Activated T-cell treated with anti-CD3 and anti-CD28 coated beads, Interleukin-2, amount 50 U/mL, for 48 hours (primary cell): ENCODE measurements at regions not wholly inside any gene's neighbourhood (a gene's known extent, or its start where the extent isn't known, plus 50 kb on each side); places are given as distances from the start of the nearest gene placed in this dataset.
"Not testable (repeated sequence)": the region's sequence is repeated elsewhere in the genome, so short reads cannot be mapped to it uniquely, and the experiment has no call there.

Experiments used
- DNase-seq, 2 experiments: peaks; one replicate each; pipeline ENCODE4 v3.0.0-alpha.2; 2020

DNA sequence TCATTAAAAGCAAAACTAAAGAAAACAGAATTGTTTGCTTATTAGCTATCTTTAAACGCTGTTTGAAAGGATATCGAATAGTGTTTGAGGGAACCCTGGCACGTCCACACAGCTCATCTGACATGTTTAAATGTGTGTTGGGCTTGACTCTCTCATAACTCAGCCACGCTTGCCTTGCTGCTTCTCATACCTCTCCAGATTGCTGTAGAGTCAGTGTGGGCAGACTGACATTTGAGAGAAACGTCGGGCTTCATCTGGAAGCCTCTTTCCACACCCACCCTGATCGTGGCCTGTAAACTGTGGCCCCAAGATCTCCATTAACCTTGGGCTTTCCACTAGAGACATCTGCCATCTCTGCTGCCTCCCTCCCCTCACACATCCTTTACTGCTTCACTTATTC, 226.4 kb upstream of the PLGLB2 start:
- not testable (repeated sequence) for DNase-seq

- not testable (repeated sequence) for DNase-seq
Measured at GRCh38 chr2:87524619-87525188, 223.2 kb upstream of the PLGLB2 start.

GRCh38 chr2:87525497-87525991, 222.3 kb upstream of the PLGLB2 start:
- not testable (repeated sequence) for DNase-seq

DNA sequence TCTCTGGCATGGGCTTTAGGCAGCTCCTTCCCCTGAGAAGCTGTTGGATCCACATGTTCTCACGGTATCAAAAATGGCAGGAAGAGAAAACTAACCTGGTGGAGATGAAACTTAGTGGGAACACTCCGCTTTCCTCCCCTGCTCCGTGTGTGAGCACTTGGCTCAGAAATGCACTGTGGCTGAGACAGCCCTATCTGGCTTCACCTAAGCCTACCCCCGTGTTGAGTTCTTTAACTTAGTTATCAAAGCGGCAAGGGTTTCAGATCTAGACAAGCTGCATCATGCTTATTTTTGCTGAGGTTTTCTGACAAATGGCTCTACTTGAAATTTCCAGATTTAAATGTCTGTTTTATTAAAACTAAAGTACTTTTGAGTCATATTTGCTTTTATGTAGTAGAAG, 221.6 kb upstream of the PLGLB2 start:
- DNase-seq, result not testable (repeated sequence)

DNA sequence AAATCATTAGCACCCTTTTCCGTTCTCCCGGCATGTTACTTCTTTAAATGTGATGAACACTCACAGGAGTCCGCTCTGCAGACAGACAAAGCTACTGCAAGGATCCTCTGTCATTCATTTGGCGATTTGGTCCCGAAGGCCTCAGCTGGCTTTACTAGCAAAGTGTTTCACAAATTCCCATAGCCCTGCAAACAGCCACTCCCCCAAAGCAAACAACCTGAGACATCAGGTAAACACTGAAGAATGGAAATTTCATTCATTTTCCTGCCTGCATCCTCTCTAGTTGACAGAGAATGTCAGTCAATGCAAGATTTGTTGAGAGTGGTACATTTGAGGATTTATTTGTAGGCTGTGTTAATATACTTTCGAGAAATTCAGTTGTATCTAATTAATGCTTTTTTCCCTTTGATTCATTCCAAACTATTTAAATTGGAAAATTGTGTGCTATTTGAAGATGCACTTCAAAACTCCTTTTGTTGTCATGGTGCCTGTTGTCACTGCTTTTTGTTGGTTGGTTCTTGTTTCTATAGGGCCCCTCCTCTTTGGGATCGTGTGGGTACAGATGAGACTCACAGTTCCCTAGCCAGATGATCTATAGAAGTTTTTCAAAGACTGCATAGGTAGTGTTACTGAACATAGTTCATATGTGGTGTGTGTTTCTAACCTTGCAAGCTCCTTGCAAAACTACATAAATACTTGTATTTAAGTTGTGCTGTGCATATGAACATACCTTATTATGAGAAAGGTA, 215.7 kb upstream of the PLGLB2 start:
- not testable (repeated sequence) for DNase-seq

- DNase-seq, result not testable (repeated sequence)
Measured at GRCh38 chr2:87533390-87534272, 214.3 kb upstream of the PLGLB2 start.

DNA sequence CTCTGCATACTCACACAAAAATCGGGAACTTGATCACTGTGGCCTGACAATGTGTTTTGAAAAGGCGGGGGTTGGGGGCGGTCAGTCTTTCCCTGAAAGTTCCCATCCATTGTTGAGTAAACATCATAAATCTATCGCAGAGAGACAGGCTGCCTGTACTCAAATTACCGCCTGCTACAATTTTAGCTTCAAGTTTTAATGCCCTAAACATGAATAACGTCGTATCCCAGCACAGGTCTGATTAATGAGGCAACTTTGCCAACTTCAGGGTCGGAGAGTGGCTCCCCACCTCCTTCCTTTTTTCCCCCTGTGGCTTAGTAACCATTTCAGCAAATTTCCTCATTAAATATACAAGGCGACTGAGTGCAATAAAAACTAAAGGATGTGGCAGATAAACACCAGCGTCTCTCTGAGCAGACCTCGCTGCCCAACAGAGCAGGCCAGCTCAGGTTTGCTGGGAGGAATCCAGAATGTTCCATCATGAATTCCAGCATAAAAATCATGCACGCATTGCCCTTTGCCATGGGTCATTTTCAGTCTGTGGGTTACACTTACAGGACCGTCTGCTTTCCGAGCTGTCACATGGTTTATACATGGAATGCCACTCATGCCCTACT, 213.5 kb upstream of the PLGLB2 start:
- not testable (repeated sequence) for DNase-seq

GRCh38 chr2:87536427-87536826, 211.5 kb upstream of the PLGLB2 start:
- DNase-seq, result not testable (repeated sequence)

DNA sequence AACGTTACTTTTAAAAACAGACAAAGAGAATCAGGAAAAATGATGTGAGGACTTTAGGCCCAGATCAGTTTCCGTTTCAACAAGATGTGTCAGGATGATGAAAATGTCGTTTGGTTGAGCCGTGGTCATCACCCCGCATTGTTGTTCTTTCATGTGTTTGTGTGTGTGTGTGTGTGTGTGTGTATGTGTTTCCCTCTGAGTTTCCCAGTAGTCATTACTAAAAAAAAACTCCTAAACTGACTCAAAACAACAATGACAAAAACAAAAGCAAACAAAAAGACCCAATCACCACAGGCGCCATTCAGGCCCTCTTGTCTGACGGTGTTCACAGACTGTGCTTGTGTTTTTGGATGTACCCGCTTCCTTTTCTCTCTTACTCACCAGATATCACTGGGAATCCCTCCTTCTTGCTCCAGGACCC, 210.6 kb upstream of the PLGLB2 start:
- DNase-seq, result not testable (repeated sequence)

GRCh38 chr2:87538268-87538667, 209.6 kb upstream of the PLGLB2 start:
- not testable (repeated sequence) for DNase-seq

DNA sequence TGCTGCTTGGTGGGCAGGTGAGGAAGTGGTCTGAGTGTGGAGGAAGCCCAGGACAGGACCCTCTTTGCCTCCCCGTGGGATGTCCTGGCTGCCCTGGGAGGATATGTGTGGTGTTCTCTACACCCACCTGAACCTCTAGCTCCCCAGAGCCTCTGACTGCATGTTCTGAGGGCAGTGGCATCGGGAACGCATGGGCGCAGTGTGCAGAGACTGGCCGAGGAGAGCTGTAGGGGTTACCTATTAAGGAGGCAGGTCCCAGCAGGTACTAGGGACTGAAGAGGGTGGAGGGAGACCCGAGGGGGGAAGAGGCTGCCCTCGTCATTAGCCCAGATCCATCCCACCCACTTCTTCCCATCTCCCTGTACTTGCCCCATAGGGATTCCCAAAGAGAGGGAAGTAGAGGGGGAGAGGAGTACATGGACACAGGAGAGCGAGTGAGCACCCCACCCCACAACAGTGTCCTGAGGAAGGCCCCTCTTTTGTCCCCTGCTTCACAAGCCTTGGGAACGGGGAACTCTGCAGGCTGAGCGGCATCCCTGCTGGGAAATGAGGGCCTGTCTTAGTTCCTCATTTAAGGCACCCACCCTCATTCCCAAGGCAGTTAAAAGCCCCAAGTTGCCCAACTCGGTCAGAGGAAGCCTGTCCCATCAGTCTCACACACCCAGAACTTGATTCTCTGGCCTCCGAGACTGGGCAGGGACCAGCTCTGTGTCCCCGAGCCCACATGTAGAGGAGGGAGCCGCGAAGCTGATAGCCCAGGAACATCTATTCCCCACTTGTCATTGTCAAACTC, 208.5 kb upstream of the PLGLB2 start:
- DNase-seq, result not testable (repeated sequence)

GRCh38 chr2:87540242-87540641, 207.6 kb upstream of the PLGLB2 start:
- DNase-seq, result not testable (repeated sequence)

DNA sequence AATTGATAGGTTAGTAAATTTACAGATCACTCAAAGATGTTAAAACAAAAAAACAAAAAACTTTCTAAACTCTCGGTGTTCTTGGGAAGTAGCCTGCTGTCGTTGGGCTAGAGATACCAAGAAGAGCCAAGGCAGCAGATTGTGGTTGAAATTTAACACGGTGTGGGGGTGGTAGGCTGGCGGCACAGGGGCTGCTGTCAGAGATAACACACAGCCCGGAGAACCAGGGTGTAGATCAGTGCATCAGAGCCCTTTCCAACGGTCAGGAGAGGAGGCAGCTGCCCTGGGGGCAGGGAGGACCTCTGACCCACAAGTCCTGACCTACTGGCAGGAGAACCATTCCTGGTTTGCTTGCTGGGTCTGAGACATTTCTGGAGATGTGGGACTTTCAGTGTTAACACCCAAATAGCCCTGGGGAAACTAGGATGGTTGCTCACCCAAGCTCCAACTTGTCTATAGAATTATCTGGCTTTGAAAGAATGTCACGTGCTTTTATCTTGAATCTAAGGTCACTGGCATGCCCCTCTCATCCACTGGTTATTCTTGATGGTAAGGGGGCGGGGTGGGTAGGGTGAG, 205.2 kb upstream of the PLGLB2 start:
- peak; percentile 34 to 45 for DNase-seq

- not testable (repeated sequence) for DNase-seq
Measured at GRCh38 chr2:87543797-87544196, 204.1 kb upstream of the PLGLB2 start.

GRCh38 chr2:87547106-87547505, 200.8 kb upstream of the PLGLB2 start:
- not testable (repeated sequence) for DNase-seq

DNA sequence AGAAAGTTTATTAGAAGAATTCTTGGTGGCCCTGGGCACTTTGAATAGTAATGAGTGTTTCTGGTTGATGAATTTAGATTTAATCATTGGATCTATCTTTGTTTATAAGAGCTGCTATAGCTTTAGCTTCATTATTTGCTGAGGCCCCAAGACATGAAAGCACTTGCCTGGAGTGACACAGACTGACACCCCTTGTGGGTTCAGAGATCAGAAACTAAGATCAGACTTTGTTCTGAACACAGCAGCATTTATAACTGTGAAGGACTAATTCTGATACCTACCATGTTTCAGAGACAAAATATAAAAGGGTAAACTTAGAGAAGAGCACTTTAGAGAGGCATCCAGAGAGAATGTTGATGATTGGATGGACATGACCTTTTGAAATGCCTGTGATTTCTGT, 199.9 kb upstream of the PLGLB2 start:
- DNase-seq, result not testable (repeated sequence)

GRCh38 chr2:87548681-87549536, 199.0 kb upstream of the PLGLB2 start:
- DNase-seq, result not testable (repeated sequence)

GRCh38 chr2:87549561-87550202, 198.2 kb upstream of the PLGLB2 start:
- not testable (repeated sequence) for DNase-seq

DNA sequence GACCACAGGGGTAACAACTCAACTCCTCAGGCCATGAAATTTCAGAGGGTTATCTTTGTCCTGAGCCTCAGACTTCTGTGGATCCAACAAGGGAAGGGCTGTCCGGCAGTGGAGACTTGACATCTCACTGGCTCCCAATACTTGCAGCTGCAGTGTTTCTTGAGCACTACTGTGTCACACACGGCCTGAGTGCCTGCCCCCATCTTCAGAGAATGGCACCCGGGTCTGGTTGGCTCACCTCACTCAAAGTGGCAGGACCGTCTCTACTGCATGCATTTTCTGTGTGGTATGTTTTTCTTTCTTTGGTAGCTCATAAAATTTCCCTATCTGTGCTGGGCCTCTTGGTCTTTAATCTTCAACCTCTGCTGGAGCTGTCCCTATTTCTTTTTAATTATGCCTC, 193.2 kb upstream of the PLGLB2 start:
- not testable (repeated sequence) for DNase-seq

GRCh38 chr2:87555082-87555481, 192.8 kb upstream of the PLGLB2 start:
- DNase-seq, result not testable (repeated sequence)
